Activated CD4-positive, alpha-beta T cell treated with anti-CD3 and anti-CD28 coated beads, Interleukin-2, Interleukin-6, amounts not matched to agents 100 ng/mL and 50 ng/mL, durations not matched to agents 16 hours and 8 hours (primary cell): ENCODE measurements at regions not wholly inside any gene's neighbourhood (a gene's known extent, or its start where the extent isn't known, plus 50 kb on each side); places are given as distances from the start of the nearest gene placed in this dataset.
"Not testable (repeated sequence)": the region's sequence is repeated elsewhere in the genome, so short reads cannot be mapped to it uniquely, and the experiment has no call there.

Source experiments
- DNase-seq: peaks from one replicate; pipeline ENCODE4 v3.0.0-alpha.2; 2020

- DNase-seq, result no peak
Observed at GRCh38 chr5:120923026-120923425, 458.9 kb downstream of the PRR16 start.

DNA sequence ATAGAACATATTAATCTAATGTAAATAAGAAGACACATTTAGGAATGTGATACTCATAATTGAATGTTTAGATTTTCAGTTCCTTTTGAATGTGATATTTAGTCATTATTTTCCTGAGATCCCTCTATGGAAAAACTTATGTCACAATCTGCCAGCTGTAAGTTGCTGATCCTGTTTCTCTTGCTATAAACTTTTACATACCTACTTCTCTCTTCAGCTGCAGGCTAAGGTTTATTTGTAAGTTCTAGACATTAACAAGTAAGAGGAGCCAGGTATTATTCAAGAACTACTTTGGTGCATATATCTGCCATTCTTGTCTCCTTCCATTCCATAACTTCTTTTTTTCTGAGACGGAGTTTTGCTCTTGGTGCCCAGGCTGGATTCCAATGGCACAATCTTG, 462.4 kb downstream of the PRR16 start:
- no peak for DNase-seq

DNA sequence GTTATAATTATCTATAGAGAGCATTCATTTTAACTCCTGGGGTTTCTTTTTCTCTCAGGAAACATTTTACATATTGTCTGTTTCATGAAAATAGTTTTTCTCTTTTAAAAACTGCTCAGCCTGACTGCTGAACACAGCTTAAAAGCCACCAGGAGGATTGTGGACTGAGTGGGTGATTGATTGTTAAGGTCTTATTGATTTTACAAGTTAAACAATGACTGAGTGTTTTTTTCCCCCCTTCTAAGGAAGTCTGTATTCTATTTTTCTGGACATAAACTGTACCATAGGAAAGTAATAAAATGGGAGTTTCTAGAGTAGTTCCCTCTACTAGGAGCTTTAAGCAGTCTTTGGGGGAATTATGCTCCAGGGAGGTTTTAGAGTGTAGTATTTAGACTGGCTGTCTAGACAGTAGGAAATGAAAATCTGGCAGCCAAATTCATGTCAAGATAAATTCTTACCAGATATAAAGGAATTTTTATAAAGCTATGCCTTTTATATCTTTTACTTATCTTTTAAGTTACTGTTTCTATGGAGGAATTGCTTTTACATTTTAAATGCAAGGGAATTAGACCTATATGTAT, 463.9 kb downstream of the PRR16 start:
- DNase-seq, result no peak

GRCh38 chr5:120932480-120932879, 468.4 kb downstream of the PRR16 start:
- no peak for DNase-seq

GRCh38 chr5:120934031-120934430, 469.9 kb downstream of the PRR16 start:
- DNase-seq, result no peak

DNA sequence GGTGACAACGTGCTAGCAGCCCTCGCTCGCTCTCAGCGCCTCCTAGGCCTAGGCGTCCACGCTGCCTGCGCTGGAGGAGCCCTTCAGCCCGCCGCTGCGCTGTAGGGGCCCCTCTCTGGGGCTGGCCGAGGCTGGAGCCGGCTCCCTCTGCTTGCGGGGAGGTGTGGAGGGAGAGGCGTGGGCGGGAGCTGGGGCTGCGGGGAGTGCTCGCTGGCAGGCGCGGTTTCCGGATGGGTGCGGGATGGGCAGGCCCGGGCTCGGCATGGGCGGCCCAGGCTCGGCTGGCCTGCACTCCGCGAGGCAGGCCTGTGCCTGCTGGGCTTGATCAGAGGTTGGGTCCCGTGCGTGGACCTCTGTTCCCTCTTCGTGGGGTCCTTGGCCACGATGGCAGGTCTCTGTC, 472.6 kb downstream of the PRR16 start:
- no peak for DNase-seq

GRCh38 chr5:120938604-120939003, 474.5 kb downstream of the PRR16 start:
- no peak for DNase-seq

DNA sequence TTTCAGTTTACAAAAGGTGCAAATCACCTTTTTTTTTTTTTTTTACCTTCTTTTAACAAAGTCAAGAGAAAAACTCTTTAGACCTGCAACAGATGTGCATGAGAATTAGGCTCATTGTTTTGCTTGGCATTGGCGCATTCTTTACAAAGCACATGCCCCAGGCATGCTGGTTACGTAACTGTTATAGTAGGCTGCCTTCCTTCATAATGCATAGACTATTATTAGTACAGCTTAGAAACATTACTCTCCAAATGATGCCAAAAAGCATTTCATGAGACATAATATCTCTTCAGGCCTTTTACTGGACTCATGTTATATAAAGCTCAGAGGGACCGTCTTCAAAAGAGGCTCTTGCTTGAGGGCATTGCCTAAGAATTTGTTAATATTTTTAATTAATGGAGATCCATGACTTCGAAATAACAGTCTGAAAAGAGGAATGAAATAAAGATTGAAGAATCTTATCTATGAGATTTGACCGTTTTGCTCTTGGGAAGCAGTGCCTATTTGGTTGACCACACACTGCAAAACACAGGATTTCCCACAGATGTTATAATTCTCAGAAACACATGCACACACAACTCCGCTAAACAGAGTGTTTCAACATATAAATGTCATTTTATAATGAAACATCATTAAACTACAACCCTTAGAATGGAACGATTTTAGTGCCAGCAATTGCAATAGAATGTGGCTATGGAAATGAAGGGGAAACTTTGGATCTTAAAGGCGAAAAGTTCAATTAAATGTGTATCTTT, 478.7 kb downstream of the PRR16 start:
- DNase-seq, result no peak

GRCh38 chr5:120949596-120949995, 485.5 kb downstream of the PRR16 start:
- not testable (repeated sequence) for DNase-seq

- not testable (repeated sequence) for DNase-seq
Observed at GRCh38 chr5:120953445-120953844, 489.3 kb downstream of the PRR16 start.

DNA sequence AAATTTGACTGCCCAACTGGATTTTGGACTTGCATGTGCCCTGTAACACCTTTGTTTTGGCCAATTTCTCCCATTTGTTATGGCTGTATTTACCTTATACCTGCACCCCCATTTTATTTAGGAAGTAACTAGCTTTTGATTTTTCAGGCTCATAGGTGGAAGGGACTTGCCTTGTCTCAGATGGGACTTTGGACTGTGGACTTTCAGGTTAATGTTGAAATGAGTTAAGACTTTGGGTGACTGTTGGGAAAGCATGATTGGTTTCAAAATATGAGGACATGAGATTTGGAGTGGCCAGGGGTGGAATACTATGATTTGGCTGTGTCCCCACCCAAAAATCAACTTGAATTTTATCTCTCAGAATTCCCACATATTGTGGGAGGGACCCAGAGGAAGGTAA, 490.2 kb downstream of the PRR16 start:
- DNase-seq, result no peak

DNA sequence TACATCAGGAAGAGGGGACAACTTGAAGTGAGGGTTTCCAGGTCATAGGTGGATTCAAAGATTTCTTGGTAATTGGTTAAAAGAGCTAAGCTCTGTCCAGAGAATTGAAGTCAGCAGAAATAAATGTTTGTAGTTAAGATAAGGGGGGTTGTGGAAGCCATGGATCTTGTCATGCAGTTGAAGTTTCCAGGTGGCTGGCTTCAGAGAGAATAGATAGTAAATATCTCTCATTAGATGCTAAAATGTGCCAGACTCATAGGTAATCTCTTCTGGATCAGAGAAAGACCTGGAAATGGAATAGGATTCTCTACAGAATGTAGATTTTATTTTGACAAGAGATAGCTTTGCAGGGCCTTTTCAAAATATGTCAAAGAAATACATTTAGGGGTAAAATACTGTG, 491.7 kb downstream of the PRR16 start:
- DNase-seq, result no peak

GRCh38 chr5:120958877-120959485, 494.9 kb downstream of the PRR16 start:
- no peak for DNase-seq

DNA sequence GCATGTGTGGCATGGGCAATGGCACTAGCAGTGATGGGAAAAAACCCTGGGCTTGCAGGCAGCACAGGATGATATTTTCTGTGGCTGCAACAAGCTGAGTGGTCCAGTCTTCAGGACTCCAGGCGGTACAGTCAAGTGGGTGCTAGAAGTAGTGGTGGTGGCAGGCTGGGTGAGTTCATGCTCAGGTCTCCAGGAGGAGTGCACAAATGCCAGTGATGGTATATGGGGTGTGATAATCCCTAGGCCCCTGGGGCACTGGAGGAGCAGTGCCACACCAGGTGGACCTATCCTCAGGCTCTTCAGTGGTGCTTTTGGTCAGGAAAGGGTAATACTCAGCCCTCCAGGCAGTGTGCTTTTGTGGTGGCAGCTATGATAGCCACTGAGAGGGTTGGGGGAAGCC, 496.4 kb downstream of the PRR16 start:
- DNase-seq, result no peak

DNA sequence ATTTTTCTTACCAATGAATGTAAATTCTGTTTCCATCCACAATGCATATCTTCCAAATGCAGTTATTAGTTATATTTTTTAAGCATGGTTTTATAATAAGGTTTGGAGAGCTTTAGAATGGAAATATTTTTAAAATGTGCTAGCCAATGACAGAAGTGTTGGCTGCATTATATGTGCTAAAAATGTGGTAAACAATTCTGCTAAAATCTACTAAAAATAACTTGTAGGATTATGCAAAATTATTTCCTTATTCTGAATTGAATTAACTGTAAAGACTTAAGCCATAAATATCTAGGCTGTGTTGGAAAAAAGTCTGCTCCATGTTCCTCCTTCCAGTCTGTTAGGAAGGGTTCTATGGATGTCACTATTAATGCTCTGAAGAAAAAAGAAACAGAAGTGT, 503.3 kb downstream of the PRR16 start:
- no peak for DNase-seq

DNA sequence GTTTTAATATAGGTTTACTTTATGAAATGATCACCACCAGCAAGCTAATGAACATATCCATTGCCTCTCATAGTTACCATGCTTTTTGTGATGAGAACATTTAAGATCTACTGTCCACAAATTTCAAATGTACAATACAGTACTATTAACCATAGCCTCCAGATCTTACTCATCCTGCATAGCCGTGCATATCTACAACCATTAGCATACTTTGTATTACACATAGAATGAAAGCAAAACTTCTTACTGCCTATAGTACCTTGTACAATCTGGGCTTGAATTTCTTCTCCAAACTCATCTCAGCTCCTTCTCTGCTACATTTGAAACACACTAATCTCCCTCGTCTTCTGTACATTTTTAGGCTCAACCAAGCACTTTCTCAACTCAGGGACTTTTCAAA, 510.6 kb downstream of the PRR16 start:
- no peak for DNase-seq

GRCh38 chr5:120982351-120982750, 518.3 kb downstream of the PRR16 start:
- no peak for DNase-seq

DNA sequence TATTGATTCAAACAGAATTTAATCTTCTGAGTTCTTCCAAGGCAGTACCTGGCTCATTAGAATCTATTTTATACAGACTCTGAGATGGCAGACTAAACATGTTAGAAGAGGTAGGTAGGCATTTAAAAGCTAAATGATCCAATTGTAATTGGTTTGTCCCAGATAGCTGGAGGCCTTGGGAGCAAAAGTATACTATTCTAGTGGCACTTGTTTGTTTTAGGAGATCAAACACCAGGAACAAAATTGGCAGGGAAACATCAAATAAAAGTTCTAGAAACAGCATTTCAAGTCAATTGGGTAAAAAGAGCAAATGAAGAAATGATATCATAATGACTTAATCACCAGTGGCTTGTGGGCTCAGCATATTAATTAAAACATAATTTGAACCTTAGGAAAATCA, 521.4 kb downstream of the PRR16 start:
- no peak for DNase-seq

DNA sequence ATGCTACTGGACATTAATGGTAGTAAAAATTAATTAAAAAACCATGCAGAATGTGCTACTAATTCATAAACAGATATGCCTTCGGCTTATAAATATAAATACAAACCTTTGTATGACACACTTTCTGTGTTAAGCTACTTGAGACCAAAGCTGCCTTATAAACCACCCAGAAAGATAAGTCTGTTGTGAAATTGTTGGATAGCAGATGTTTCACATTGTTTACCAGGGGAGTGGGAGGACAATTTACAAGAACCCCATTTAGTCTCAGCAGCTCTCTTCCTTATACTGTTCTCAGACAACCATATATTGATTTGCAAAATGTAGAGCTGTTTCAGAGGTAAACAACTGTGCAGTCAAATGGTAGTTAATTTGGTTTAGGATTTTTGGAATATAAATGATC, 524.4 kb downstream of the PRR16 start:
- no peak for DNase-seq

DNA sequence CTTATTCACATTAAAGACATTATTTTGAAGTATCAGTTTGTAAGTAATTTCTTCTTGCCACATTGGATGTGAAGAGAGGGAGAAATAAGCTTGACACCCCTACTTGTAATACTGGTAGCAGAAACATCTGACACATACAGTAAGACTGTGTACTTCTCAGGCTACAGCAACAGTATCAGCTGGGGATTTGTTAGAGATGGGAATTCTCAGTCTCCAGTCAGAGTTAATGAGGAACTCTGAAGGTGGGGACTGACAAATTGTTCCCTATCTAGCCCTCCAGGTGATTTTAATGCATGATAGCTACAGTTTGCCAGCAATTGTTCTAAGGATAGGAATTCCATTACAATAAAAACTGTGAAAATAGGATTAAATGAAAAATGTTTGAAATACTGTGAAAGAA, 524.8 kb downstream of the PRR16 start:
- no peak for DNase-seq

GRCh38 chr5:120991569-120991968, 527.5 kb downstream of the PRR16 start:
- no peak for DNase-seq

GRCh38 chr5:120994112-120994511, 530.0 kb downstream of the PRR16 start:
- no peak for DNase-seq

- DNase-seq, result no peak
Observed at GRCh38 chr5:120999550-120999949, 535.5 kb downstream of the PRR16 start.

DNA sequence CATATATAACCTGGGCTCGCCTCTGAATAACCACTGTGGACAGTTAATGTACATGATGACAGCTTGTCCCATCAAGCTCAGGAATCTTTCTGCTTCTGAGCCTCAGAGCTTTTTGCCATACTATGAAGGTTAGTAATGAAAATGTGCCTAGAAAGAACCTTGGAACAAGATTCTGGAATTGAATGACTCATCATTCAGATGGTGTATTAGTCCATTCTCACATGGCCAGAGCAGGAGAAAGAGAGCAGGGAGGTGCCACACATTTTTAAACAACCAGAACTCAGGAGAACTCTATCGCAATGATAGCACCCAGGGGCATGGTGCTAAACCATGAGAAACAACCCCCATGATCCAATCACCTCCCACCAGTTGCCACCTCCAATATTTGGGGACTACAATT, 542.1 kb downstream of the PRR16 start:
- no peak for DNase-seq

DNA sequence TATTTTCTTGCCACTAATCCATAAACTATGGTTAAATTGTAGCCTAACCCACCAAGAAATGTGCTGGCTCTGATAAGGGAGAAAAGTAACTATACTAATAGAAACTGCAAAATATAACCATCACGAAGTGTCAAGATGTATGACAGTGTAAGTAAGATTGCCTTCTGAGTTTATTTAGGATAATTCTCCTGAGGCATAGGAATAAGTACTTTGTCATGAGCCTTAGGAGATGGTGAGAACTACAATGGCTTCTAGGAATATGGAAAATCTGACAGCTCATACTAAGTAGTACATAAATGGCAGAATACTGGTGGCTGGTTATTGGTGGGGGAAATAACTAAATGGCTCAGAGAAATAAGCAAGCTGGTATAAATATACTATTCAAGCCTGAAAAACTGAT, 543.9 kb downstream of the PRR16 start:
- DNase-seq, result no peak
